ENCODE measurements at regions not wholly inside any gene's neighbourhood (a gene's known extent, or its start where the extent isn't known, plus 50 kb on each side); places are given as distances from the start of the nearest gene placed in this dataset.
"Not testable (repeated sequence)": the region's sequence is repeated elsewhere in the genome, so short reads cannot be mapped to it uniquely, and the experiment has no call there.

DNA sequence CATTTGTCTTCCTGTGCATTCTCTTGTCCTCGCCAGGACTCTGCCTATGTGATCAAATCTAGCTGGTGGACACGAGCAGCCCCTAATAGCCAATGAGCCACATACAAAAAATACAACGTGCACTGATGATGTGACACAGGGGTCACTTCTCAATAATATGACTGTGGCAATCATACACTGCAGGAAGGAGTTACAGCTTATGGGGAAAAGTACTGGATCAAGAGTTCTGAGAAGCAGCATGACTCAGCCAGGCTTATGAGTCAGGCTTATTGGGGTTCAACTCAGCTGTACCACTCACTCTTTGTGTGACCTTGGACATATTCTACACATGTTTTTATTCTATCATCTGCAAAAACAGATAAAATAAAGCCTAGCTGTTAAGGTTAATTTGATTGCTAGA is 889.4 kb upstream of the TENM4 start:
- no peak for DNase-seq (ENCODE audit: extremely low read depth in 1 of 2, low read depth in 1 of 2)

DNA sequence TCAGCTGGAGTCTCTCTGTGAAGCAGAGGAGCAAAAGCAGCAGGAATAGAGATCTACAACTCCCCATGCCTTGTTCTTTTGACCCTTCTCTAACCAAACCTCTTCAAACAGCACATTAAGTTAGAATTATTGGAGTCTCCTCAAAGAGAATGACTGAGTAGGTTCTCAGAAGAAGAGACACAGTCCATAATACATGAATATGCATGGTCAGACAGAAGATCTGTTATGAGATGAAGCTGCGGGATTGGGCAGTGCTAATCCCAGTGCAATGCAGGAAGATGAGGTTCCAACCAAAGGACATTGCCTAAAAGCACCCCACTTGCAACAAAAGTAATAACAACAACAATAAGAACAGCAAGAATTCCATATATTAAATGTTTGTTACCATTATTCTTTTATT is 887.9 kb upstream of the TENM4 start:
- DNase-seq (ENCODE audit: extremely low read depth in 1 of 2, low read depth in 1 of 2), result no peak

DNA sequence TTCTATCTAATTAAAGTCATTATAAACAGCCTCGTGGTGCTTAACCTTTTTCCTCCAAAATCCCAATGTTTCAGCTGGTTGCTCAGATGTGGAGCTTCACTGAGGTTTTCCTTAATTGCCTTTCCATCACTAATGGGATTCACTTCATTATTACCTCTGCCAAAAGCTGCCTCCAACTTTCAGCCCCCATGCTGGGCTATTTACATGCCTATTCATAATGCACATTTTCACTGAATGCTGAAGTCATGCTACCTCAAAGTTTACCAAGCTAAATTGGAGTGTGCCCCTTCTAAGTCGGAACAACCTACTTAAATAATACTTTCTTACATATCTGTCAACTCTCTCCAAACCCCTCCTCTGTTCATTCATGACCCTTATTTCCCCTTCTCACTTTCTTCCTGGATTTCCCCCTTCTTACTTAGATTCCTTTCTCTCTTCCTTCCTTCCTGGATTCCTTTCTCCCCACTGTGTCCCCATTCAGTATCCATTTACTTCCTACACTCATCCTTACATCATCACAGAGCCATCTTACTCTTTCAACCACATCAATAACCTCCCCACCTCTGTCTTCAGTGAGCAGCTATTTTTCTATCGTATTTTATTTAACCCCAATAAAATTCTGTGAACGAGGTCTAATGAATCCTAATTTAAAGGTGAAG is 887.3 kb upstream of the TENM4 start:
- DNase-seq (ENCODE audit: extremely low read depth in 1 of 2, low read depth in 1 of 2), result no peak

DNA sequence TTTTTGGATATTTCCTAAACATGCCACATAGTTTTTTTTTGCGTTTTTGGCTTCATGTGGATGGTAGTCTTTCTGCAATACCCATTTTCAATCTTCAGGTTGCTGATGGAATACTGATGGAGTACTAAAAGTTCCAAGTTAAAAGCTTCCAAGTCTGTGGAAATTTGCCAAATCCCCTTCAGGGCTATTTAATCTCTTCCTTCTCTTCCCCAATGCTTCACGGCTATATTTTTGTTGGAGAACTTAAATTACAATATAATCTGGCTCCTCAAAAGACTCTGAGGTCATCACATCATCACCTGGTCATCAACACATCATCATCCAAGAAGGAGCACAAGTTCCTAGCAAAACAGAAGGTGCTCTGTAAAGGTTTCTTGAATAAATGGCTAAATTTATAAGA is 881.0 kb upstream of the TENM4 start:
- no peak for DNase-seq (ENCODE audit: extremely low read depth in 1 of 2, low read depth in 1 of 2)

DNA sequence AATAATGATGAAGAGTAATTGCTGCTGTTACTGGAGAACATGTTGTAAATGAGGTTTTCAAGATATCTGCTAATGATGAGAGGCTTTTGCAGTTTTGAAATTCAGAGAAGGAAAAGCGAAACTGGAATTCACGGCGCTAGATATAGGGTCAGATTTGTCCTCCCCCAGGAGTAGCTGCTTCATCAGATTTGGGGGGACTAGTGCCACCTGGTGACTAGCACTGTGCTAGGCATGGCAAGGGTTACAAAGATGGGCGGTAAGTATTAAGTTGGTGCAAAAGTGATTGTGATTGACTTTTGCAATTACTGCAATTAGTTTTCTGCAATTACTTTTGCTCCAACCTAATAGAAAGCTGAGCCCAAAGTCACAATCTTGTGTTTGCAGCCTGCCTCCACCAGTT is 879.9 kb upstream of the TENM4 start:
- no peak for DNase-seq (ENCODE audit: extremely low read depth in 1 of 2, low read depth in 1 of 2)

DNA sequence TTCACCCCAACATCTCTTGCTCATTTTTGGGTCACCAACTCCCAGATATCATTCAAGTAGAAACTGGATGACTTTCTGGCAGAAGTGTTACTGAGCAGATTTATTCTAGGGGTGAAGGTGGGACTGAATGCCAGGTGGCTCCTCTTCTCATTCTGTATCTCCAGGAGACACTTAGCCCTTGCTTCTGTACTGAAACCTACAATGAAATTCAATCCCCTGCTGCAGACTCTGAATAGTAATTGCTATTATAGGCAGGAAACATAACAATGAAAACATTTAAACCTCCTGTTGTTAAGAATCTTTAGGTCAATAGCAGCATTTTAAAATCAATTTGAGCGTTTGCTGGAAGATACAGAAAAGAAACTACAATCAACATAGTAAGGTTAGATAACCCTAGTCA is 879.4 kb upstream of the TENM4 start:
- DNase-seq (ENCODE audit: extremely low read depth in 1 of 2, low read depth in 1 of 2), result no peak

DNA sequence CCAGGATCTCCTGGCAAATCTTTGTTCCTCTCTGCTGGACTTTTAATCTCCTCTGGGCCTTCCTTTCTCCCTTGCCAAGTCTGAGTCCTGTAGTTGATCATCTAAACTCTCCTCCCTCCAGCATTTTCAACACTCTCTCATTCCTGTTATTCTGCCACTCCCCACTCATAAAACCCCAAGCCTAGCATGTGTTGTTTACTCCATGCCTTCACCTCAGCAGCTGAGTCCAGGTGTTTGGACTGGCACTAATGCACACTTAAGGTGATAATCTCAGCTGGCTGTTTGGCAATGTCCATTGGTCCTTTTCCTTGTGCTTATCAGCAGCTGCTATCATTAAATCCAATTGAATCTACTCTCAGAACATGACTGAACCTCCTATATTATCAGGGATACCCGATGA is 876.8 kb upstream of the TENM4 start:
- no peak for DNase-seq (ENCODE audit: extremely low read depth in 1 of 2, low read depth in 1 of 2)

DNA sequence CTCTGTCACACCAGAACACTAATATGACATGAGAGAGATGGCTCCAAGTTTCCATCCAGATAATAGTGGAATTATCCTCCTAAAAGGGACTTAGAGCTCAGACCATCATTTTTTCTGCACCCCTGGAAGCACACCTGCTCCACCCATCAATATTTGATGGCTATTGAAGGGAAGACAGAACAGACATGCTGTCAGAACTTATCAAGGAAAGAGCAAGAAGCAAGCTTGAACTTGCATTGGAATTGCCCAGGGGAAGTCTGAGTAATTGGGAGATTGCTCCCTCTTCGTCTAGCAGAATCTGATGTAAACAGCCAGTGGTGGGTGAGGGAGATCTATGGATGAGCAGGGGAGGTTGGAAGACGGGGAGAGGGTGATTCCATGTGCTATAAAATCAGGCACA is 874.4 kb upstream of the TENM4 start:
- no peak for DNase-seq (ENCODE audit: extremely low read depth in 1 of 2, low read depth in 1 of 2)

DNA sequence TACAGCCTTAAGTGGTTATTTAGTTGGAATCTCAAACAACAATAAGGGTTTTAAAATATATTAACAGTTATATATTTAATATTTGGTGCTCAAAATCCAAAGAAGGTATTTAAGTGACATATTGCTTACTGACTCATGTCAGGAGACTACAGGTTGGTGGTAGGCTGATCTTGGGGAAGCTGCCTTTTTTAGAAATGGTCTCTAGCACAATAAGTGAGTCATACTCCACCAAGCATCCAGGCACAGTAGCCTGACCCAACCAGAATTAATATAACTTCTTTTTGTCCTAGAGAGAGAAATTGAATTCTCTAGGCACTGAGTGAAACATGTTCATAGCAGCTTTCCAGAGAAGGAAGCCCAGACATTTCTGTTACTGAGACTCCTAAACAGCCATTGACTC is 868.5 kb upstream of the TENM4 start:
- DNase-seq (ENCODE audit: extremely low read depth in 1 of 2, low read depth in 1 of 2), result no peak

DNA sequence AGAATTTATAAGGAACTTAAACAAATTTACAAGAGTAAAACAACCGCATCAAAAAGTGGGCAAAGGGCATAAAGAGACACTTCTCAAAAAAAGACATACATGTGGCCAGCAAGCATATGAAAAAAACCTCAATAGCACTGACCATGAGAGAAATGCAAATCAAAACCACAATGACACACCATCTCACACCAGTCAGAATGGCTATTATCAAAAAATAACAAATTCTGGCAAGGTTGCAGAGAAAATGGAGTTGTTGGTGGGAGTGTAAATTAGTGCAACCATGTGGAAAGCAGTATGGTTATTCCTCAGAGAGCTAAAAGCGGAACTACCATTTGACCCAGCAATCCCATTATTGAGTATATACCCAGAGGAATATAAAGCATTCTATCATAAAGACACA is 866.8 kb upstream of the TENM4 start:
- DNase-seq (ENCODE audit: extremely low read depth in 1 of 2, low read depth in 1 of 2), result no peak

DNA sequence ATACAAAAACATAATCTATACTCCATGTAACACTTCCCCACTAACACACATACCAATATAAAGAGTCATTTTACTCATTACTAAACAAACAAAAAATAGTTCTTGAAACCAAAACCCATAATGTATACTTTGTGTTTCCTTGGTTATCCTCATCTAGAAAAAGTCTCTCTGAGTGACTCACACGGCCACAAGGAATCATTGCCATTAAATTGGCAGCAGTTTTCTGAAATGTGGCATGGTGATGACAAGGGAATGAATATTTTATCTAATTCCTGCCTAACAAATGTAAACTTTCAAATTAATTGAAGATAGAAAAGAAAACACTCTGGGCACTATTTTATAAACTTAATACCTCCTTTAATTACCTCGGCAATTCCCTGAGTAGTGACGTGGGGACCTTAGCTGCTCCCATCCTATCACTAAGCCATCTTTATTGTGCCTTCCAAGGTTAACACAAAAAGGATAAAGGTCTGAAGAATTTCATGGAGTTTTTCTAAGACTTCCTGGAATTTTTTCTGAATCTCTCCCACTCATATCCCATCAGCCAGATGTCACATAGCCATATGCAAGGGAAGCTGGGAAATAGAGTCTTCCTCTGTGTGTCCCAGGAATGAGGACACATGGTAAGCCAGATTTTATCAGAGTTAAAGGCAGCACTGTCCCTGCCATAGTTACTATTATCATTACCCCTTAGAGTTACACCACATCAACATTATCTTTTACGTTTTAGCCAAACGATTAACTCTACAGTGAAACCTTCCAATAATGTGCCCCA is 857.2 kb upstream of the TENM4 start:
- no peak for DNase-seq (ENCODE audit: extremely low read depth in 1 of 2, low read depth in 1 of 2)

DNA sequence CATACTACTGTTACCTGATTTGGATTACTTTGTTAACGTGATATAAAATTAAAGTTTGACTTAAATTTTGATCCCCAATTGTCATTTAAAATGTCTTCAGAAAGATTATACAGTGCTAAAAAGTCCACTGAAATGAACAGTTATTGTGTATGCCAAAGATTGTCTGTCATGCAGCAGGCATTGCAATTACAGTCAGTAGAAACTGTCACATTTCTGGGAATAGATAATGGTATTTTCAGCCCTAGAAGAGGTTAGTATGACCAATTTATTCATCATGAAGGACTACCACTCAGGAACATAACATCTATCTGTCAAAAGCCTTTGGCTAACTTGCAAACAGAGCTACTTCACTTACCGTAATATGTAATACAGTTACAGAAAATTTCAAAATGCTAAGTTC is 852.5 kb upstream of the TENM4 start:
- no peak for DNase-seq (ENCODE audit: extremely low read depth in 1 of 2, low read depth in 1 of 2)

DNA sequence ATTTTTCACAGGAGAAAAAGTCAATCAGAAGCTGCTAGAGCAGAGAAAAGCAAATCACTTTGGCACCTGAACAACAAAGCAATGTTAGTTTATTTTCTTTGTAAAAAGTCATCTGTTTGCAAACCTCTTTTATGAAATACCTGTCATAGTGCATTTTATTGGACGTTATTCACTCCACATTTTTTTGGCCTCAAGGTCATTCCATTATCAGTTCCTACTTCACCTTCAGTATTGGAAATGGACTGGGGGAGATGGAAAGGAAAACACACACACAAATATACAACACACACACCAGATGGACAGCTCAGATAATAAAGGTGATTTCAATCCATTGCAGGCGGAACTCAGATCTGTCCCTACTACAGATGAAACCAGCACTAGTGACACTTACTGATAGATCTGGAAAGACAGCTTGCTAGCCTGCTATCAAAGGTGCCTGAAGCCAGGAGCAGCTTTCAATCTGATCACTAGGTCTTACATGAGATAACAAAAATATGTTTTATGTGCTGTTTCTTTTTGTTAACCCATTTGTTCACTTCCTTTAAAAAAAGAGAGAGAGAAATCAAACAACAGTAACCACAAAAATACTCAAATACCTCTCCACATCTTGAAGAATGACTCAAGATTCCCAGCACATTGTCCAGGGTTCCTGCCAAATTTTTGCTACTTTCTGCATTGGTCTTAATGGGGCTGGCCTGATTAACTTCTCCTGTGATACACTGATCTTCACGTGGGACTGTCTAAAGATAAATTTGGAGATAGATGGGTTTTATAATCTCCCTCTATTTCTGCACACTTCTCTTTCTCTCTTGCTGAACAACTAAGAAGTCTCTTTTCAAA is 844.3 kb upstream of the TENM4 start:
- no peak for DNase-seq (ENCODE audit: extremely low read depth in 1 of 2, low read depth in 1 of 2)

DNA sequence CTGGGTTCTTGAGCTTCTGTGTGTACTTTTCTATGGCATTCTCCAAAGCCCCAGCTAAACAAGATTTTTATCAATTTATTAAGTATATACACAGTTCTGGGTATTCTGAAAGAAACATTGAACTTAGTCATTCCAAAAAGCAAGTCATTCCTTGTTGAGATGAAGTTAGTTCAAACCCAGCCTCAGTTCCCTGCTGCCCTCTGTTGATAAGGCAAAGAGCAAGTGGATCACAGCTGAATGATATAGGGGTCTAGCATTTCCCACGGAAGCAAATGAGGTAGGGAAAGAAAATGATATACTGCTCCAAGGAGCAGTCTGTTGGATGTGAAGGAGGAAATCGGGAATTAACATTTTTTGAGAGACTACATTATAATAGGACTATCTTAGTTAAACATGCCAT is 841.8 kb upstream of the TENM4 start:
- no peak for DNase-seq (ENCODE audit: extremely low read depth in 1 of 2, low read depth in 1 of 2)

DNA sequence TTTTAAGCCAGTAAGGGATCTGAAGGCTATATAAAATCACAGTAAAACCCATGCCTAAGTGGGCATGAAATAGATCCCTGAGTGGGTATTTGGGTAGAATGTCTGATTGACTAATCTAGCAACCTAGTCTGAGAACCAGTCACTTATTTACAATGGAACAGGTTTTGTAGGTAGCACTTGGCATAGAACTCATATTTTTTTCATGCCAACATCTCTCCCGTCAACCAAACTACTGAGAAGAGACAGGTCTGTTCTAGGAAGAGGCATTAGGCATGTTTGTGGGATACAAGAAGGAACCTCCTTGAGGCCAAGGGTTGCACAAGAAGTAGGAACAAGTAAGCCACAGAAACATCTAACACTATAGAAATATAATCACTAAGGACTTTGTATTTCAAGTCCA is 840.4 kb upstream of the TENM4 start:
- DNase-seq (ENCODE audit: extremely low read depth in 1 of 2, low read depth in 1 of 2), result no peak

DNA sequence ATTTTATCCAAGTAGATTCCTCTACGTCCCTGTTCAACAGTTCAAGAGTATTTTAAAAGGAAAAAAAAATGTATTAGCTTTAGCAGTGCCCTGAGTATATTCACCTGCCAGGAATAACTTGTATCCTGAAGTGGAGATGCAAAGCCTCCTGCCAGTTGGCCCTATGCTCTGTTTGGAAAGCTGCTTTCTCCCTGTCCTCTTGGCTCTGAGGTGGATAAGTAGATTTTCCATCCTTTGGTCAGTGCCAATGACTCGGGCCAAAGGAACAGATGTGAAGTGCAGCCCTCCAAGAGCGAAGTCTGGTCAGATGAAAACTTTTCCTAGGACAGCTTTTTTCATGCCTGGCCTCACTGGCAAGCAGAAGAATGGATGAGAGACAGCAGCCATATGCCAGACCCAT is 839.9 kb upstream of the TENM4 start:
- no peak for DNase-seq (ENCODE audit: extremely low read depth in 1 of 2, low read depth in 1 of 2)

DNA sequence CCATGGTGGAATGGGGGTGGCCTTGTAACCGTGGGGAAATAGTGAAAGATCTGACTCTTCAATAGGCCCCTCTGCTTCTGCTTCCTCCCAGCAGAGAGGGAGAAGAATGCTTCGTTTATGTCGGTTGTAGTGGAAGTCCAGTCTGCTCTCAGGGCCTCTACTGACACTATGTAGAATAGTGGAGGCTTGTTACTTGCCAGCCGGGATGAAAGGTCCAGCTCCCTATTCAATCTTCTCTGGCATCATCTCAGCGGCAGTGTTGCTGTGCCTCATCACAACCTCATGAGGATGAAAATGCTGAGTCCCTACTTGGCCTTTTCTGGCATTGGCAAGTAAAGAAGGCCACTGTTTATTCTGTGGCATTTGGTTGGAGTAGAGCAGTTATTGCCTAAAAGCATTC is 820.9 kb upstream of the TENM4 start:
- no peak for DNase-seq (ENCODE audit: extremely low read depth in 1 of 2, low read depth in 1 of 2)

DNA sequence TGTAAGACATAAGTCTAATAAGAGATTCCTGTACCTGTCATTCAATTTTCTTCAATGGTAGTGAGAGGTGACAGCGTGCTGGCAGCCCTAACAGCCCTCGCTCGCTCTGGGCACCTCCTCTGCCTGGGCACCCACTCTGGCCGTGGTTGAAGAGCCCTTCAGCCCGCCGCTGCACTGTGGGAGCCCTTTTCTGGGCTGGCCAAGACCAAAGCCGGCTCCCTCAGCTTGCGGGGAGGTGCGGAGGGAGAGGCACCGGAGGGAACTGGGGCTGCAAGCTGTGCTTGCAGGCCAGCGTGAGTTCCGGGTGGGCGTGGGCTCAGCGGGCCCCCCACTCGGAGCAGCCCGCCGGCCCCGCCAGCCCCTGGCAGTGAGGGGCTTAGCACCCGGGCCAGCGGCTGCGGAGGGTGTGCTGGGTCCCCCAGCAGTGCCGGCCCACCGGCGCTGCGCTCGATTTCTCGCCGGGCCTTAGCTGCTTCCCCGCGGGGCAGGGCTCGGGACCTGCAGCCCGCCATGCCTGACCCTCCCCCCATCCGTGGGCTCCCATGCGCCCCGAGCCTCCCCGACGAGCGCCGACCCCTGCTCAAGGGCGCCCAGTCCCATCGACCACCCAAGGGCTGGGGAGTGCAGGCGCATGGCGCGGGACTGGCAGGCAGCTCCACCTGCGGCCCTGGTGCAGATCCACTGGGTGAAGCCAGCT is 816.6 kb upstream of the TENM4 start:
- not testable (repeated sequence) for DNase-seq (ENCODE audit: extremely low read depth in 1 of 2, low read depth in 1 of 2)

DNA sequence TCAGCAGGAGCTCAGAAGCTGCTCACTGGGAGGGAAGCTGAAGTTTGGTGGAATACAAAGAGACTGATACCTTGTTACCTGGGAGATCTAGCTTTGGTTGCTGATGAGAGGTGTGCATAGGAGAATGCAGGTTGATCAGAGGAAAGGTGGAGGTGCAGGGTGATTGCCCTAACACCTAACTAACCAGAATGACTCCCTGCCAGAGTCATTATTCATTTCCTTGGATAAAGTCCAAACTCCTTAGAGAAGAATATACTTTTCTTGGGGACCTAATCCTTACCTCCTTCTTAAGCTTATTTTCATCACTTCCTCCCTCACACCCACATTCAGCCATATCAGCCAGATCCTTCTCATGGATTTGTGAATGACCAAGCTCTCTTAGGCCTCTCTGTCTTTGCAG is 814.2 kb upstream of the TENM4 start:
- no peak for DNase-seq (ENCODE audit: extremely low read depth in 1 of 2, low read depth in 1 of 2)

DNA sequence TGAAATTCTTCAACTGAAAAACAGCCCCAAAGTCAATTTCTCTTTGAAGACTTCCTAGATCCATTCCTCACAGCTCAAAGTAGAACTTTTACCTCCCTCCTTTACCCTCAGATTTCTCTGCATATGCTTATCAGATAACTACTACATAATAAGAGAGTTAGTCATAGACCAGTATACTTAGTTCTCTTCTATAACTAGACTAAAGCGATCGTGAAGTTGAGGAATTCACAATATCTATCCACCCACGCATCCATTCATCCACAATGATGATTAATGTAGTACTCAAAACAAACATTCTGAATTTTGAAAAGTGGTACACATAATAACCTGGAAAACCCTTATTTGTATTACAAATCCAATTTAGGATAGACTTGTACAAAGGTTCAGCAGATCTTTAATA is 800.9 kb upstream of the TENM4 start:
- no peak for DNase-seq (ENCODE audit: extremely low read depth in 1 of 2, low read depth in 1 of 2)

DNA sequence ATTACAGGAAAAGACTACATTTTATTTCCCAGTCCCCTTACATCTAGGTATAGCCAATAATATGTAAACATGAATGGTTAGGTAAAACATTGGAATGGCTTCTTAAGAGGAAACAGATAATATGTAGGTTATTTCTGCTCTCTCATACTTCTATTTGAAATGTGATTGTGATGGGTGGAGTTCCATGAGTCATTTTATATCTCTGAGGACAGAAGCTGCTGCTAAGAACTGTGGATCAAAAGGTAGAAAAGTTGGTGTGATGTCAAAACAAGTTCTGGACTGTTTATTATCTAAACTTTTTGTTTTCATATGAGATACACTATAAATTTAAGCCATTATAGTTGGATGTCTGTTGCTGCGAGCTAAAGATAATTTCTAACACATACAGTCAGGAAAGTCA is 799.4 kb upstream of the TENM4 start:
- no peak for DNase-seq (ENCODE audit: extremely low read depth in 1 of 2, low read depth in 1 of 2)

All from activated CD8-positive, alpha-beta memory T cell treated with anti-CD3 and anti-CD28 coated beads for 1 hour (primary cell).